ENCODE measurements at regions not wholly inside any gene's neighbourhood (a gene's known extent, or its start where the extent isn't known, plus 50 kb on each side); places are given as distances from the start of the nearest gene placed in this dataset.

DNA sequence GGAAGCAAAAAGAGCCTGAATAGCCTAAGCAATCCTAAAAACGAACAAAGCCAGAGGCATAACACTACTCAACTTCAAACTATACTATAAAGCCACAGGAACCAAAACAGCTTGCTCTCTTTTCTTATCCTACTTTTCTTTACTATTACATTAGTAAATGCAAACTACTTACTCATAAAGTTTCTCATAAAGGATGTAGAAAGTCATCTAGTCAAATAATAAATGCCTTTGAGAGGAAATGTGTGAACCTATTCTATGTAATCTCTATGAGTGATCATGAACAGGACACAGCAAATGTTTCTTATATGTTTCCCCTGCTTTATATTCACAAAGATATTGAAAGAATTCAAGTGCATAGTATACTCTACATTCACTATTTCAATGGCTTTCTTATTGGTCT, 176.9 kb upstream of the MDGA2 start:
- H3K36me3 ChIP-seq = no peaks in the 10 kb centered on the region
- no peak overlapping the region for H3K4me3 ChIP-seq
- H3K27me3 ChIP-seq = no peaks in the 10 kb centered on the region
- no peak overlapping the region for H3K27ac ChIP-seq
- no peak overlapping the region for H3K9ac ChIP-seq
- H3K4me2 ChIP-seq = no peak overlapping the region
- H3K4me1 ChIP-seq = no peaks in the 10 kb centered on the region
- TF ChIP-seq Cebpa-rat (IDR thresholded peaks at IDR 0.05) = no peak
- no peaks in the 10 kb centered on the region for H3K9me3 ChIP-seq
- no peaks in the 10 kb centered on the region for H4K20me1 ChIP-seq

DNA sequence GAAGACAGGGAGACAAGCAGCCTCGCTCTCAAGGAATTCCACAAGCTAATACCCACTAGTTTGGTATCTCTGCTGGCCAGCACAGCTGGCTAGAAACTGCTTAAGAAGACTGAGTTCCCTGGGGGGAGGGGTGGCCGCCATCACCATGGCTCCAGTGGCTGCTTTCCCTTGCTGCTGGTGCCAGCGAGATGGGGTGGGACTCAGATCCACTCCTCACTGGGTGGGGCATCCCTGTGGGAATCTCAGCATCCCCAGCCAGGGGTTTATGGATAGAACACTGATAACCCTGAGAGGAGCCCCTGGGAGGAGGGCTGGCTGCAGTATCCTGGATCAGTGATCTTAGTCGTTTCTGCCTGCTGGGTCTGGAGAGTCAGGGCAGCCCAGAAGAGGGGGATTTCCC, 170.6 kb upstream of the MDGA2 start:
- no peaks in the 10 kb centered on the region for H3K27me3 ChIP-seq
- no peak for TF ChIP-seq Cebpa-rat (IDR thresholded peaks at IDR 0.05)
- H4K20me1 ChIP-seq = no peaks in the 10 kb centered on the region
- H3K9me3 ChIP-seq = no peaks in the 10 kb centered on the region
- H3K27ac ChIP-seq = no peak overlapping the region
- H3K4me3 ChIP-seq = no peak overlapping the region
- no peak overlapping the region for H3K4me2 ChIP-seq
- H3K4me1 ChIP-seq = no peaks in the 10 kb centered on the region
- no peak overlapping the region for H3K9ac ChIP-seq
- no peaks in the 10 kb centered on the region for H3K36me3 ChIP-seq

DNA sequence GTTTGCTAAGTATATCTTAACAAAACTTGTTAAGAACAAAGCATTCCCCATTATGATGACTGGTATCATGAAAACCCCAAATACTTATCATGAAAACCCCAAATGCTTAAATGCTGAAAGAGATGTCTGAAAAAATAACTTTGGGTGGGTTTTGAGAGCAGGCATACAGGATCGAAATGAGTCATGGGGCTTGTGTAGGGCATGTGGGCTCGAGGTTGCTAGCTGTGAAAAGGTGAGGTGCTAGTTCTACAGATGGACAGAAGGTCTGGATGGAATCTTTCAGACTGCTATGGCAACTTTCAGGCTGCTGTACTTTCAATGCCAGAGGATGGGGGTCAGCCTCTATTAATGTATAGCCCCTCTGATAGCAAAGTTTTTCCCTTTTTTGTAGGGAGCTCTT, 167.8 kb upstream of the MDGA2 start:
- no peak overlapping the region for H3K27ac ChIP-seq
- no peaks in the 10 kb centered on the region for H3K4me1 ChIP-seq
- no peak overlapping the region for H3K9ac ChIP-seq
- no peaks in the 10 kb centered on the region for H4K20me1 ChIP-seq
- H3K36me3 ChIP-seq = no peaks in the 10 kb centered on the region
- H3K27me3 ChIP-seq = no peaks in the 10 kb centered on the region
- no peak overlapping the region for H3K4me3 ChIP-seq
- H3K9me3 ChIP-seq = no peaks in the 10 kb centered on the region
- H3K4me2 ChIP-seq = no peak overlapping the region
- TF ChIP-seq Cebpa-rat (IDR thresholded peaks at IDR 0.05) = no peak

DNA sequence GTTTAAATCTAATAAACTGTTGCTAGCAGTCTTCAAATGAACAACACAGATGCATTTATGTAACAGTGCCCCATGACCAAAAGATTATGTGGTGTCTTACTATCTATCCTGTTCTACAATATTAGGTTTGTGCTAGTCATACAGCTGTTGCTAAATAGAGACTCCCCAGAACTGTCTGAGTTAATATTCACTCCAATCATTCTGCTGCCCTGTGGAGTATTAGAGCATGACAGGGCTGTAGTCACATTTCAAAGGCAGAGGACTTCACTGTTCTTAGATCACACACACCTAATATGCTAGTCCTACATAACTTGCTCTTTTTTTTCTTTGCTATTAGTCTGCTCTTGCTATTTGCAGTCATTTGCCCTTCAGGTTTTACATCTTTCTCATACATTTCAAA, 157.6 kb upstream of the MDGA2 start:
- H3K4me2 ChIP-seq = no peak overlapping the region
- H3K4me1 ChIP-seq = no peaks in the 10 kb centered on the region
- no peaks in the 10 kb centered on the region for H4K20me1 ChIP-seq
- H3K27me3 ChIP-seq = no peaks in the 10 kb centered on the region
- no peaks in the 10 kb centered on the region for H3K36me3 ChIP-seq
- H3K9me3 ChIP-seq = no peaks in the 10 kb centered on the region
- no peak overlapping the region for H3K9ac ChIP-seq
- no peak overlapping the region for H3K4me3 ChIP-seq
- no peak for TF ChIP-seq Cebpa-rat (IDR thresholded peaks at IDR 0.05)
- H3K27ac ChIP-seq = no peak overlapping the region

DNA sequence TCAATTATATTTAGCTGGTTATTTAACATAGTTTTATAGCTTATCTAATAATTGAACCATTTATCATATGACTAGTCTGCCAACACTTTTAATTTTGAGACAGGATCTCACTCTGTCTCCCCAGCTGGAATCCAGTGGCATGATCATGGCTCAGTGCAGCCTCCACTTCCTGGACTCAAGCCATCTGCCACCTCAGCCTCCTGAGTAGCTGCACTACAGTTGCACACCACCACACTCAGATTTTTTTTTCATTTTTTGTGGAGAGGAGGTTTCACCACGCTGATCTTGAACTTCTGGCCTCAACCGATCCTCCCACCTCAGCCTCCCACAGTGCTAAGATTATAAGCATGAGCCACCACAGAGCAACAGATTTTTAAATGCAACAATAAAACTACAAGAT, 151.4 kb upstream of the MDGA2 start:
- no peaks in the 10 kb centered on the region for H3K9me3 ChIP-seq
- no peak overlapping the region for H3K4me2 ChIP-seq
- no peaks in the 10 kb centered on the region for H3K27me3 ChIP-seq
- no peak overlapping the region for H3K9ac ChIP-seq
- H4K20me1 ChIP-seq = no peaks in the 10 kb centered on the region
- no peaks in the 10 kb centered on the region for H3K36me3 ChIP-seq
- TF ChIP-seq Cebpa-rat (IDR thresholded peaks at IDR 0.05) = no peak
- H3K4me3 ChIP-seq = no peak overlapping the region
- H3K27ac ChIP-seq = no peak overlapping the region
- no peaks in the 10 kb centered on the region for H3K4me1 ChIP-seq

DNA sequence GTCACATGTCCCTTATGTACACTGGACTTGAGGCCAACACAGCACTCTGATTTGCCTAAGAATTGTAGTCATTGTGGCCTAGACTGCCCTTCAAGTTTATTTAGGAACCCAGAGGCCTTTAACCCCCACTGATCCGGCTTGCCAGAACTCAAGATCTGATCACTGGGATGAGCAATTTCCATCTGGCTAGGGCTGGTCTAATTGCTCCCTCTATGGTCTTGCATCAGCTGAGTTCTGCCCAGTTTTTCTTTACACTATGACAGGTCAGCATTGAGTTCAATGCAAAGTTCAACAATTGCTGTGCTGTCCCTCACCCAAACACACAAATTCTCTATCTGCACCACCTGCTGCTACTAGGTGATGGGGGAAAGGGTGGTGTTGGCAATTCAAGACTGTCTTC, 146.9 kb upstream of the MDGA2 start:
- no peak overlapping the region for H3K9ac ChIP-seq
- no peaks in the 10 kb centered on the region for H3K4me1 ChIP-seq
- no peak overlapping the region for H3K27ac ChIP-seq
- no peaks in the 10 kb centered on the region for H3K36me3 ChIP-seq
- TF ChIP-seq Cebpa-rat (IDR thresholded peaks at IDR 0.05) = no peak
- no peak overlapping the region for H3K4me2 ChIP-seq
- no peaks in the 10 kb centered on the region for H3K9me3 ChIP-seq
- H4K20me1 ChIP-seq = no peaks in the 10 kb centered on the region
- H3K4me3 ChIP-seq = no peak overlapping the region
- H3K27me3 ChIP-seq = no peaks in the 10 kb centered on the region

DNA sequence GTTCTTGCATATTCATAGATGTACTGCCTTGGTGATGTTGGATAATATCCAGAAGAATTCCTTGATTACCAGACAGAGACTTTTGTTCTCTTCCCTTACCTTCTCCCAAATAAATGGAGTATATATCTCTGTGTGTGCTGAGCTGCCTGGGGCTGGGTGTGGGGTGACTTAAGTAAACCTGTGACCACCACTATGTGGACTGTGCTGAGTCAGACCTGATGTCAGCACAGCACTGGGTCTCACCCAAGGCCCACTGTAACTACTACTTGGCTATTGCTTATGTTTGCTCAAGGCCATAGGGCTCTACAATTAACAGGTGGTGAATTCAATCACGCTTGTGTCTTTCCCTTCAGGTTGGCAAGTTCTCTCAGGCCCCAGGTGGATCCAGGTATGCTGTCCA, 145.7 kb upstream of the MDGA2 start:
- Histone ChIP-seq H4K20me1 (no peaks in the 10 kb centered on the region), H3K27me3 (no peaks in the 10 kb centered on the region), H3K36me3 (no peaks in the 10 kb centered on the region), H3K4me2 (no peak overlapping the region), H3K4me3 (no peak overlapping the region), H3K9me3 (no peaks in the 10 kb centered on the region; the same call in 1 of the 2 replicates), H3K9ac (no peak overlapping the region), H3K4me1 (no peaks in the 10 kb centered on the region), H3K27ac (no peak overlapping the region)
- TF ChIP-seq Cebpa-rat (IDR thresholded peaks at IDR 0.05) = no peak

DNA sequence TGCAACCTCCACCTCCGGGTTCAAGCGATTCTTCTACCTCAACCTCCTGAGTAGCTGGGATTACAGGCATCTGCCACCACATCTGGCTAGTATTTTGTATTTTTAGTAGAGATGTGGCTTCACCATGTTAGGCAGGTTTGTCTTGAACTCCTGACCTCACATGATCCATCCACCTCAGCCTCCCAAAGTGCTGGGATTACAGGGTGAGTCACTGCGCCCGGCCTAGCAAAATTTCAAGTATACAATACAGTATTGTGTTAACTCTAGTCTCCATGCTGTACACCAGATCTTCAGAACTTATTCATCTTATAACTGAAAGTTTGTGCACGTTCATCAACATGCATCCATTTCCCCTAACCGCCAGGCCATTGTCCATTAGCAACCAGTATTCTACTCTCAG, 115.1 kb upstream of the MDGA2 start:
- Histone ChIP-seq H3K27me3 (no peaks in the 10 kb centered on the region), H3K4me1 (no peaks in the 10 kb centered on the region), H3K4me2 (no peak overlapping the region), H3K36me3 (no peaks in the 10 kb centered on the region), H3K9ac (no peak overlapping the region), H3K9me3 (no peaks in the 10 kb centered on the region), H3K4me3 (no peak overlapping the region), H4K20me1 (no peaks in the 10 kb centered on the region), H3K27ac (no peak overlapping the region)
- TF ChIP-seq Cebpa-rat (IDR thresholded peaks at IDR 0.05) = no peak

DNA sequence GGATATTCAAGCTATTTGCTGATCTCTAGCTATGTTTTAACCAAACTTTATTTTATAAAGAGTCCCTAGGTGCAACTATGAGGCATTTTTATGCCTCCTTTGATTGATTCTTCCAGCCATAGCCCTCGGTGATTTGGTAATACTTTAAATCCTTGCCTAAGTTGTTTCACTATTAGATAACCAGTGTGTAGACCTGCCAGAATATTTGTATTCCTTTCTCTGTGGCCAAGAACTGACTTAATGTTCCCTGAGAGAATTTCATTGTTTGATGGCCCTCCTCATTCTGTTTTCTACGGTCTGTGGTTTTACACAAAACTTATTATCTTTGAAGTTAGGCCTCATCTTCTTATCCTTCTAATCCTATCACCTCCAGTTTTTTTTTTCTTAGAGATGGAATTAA, 109.7 kb upstream of the MDGA2 start:
- H3K9ac ChIP-seq = no peak overlapping the region
- no peaks in the 10 kb centered on the region for H4K20me1 ChIP-seq
- no peak for TF ChIP-seq Cebpa-rat (IDR thresholded peaks at IDR 0.05)

DNA sequence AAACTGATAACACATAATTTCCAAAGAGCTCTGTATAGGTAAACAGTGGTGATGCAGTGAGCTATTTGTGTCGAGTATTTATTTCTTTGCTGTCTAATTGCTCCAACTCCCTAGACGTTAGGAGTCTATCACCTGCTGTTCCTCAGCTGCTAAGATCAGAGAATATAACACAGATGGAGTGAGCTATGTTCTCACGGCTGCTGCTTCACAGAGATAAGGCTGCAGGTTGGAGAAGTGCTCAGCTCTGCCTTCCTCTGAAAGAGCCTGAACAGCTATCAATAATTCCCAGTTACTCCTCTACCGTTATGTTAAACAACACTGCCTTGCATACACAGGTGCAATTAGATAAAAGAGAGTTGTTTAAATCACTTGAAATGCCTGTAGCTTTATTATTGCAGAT, 103.2 kb upstream of the MDGA2 start:
- Histone ChIP-seq H3K9ac (no peak overlapping the region), H3K36me3 (no peaks in the 10 kb centered on the region), H3K4me2 (no peak overlapping the region), H3K4me3 (no peak overlapping the region), H3K27ac (no peak overlapping the region), H3K9me3 (no peaks in the 10 kb centered on the region), H4K20me1 (no peaks in the 10 kb centered on the region), H3K4me1 (no peaks in the 10 kb centered on the region), H3K27me3 (no peaks in the 10 kb centered on the region)
- no peak for TF ChIP-seq Cebpa-rat (IDR thresholded peaks at IDR 0.05)

More for the DNA sequence above, 109.7 kb upstream of the MDGA2 start:
- no peak overlapping the region for H3K27ac ChIP-seq
- H3K4me2 ChIP-seq = no peak overlapping the region
- no peaks in the 10 kb centered on the region for H3K9me3 ChIP-seq
- H3K36me3 ChIP-seq = no peaks in the 10 kb centered on the region
- no peaks in the 10 kb centered on the region for H3K27me3 ChIP-seq
- H3K4me3 ChIP-seq = no peak overlapping the region
- H3K4me1 ChIP-seq = no peaks in the 10 kb centered on the region

DNA sequence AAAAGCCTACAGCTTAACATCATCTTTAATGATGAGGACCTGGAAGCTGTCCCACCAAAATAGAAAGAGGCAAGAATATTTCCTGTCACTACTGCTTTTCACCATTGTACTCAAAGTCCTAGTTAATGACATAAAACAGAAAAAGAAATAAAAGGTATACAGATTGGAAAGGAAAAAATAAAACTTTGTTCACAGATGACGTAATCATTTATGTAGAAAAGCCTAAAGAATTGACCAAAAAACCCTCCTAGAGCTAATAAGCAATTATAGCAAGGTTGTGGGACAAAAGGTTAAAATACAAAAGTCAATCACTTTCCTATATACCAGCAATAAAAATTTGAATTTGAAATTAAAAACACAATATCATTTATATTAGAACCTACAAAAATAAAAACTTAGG, 97.2 kb upstream of the MDGA2 start:
- Histone ChIP-seq H3K4me2 (no peak overlapping the region), H3K27ac (no peak overlapping the region), H3K9ac (no peak overlapping the region), H3K27me3 (no peaks in the 10 kb centered on the region), H3K4me3 (no peak overlapping the region), H3K9me3 (no peaks in the 10 kb centered on the region), H3K36me3 (no peaks in the 10 kb centered on the region), H3K4me1 (no peaks in the 10 kb centered on the region), H4K20me1 (no peaks in the 10 kb centered on the region)
- no peak for TF ChIP-seq Cebpa-rat (IDR thresholded peaks at IDR 0.05)
